ENCODE measurements at regions not wholly inside any gene's neighbourhood (a gene's known extent, or its start where the extent isn't known, plus 50 kb on each side); places are given as distances from the start of the nearest gene placed in this dataset.

GRCh38 chr4:104811727-104812126 is 317.0 kb upstream of the CXXC4 start:
- no peak for DNase-seq

DNA sequence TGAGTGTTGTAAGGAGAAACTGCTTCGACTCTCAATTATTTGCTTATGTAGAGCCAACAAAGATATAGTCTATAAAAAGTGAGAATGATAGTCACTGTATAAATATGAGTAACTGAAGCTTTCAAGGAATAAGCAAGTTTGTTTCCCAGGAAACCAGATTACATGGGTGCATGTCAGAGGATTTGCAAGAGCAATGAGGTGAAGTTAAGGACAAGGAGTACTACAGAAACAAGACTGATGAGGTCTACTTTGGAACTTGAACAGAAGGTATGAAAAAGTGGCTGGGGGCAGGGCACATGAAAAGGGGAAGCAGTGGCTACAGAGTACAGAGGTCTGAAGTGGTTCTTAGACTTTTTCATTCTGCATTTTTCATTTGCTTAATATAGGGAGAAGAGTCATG is 321.0 kb upstream of the CXXC4 start:
- no peak for DNase-seq

GRCh38 chr4:104818579-104818978 is 323.9 kb upstream of the CXXC4 start:
- no peak for DNase-seq

DNA sequence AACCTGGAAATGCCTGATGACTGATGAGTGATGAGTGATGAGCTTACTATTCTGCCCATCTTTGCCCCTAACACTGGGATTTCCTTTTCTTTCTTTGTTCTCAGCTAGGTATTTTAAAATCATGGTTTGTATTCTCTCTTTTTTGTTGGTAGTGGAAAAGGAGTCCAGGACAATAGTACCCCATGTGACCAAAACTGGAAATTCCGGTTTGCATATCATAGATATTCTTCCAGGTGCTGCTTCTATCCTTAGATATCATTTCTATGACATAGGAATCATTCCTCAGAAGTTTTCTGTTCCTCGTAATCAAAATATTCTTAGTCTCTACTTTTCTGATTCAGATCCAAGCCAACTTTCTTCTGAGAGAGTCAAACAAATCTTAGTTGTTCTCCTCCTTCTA is 320.5 kb upstream of the TET2 start:
- no peak for DNase-seq

GRCh38 chr4:104829761-104830160 is 316.9 kb upstream of the TET2 start:
- no peak for DNase-seq

DNA sequence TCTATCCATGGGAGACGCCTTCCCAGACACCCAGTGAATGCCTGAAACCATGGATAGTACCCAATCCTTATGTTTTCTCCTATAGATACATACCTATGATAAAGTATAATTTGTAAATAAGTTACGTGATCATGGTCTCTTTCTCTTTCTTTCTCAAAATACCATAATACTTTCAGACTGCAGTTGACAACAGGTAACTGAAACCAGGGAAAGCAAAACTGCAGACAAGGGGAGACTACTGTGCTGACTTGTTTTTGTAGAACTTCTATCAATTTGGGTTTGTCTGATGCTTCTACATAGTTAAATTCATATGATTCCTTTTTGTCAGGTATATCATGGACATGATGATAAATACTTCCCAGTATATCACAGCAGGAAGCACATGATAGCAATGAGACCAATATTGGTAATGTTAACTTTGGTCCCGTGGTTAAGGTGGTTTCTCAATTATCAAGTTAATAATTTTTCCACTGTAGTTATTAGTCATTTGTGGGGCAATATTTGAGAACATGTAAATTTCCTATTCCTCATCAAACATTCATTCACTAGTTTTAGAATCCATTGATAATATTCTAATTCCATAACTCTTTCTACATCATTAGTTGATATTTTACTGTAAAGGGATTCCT is 298.0 kb upstream of the TET2 start:
- no peak for DNase-seq

GRCh38 chr4:104859601-104860237 is 287.0 kb upstream of the TET2 start:
- no peak for DNase-seq

DNA sequence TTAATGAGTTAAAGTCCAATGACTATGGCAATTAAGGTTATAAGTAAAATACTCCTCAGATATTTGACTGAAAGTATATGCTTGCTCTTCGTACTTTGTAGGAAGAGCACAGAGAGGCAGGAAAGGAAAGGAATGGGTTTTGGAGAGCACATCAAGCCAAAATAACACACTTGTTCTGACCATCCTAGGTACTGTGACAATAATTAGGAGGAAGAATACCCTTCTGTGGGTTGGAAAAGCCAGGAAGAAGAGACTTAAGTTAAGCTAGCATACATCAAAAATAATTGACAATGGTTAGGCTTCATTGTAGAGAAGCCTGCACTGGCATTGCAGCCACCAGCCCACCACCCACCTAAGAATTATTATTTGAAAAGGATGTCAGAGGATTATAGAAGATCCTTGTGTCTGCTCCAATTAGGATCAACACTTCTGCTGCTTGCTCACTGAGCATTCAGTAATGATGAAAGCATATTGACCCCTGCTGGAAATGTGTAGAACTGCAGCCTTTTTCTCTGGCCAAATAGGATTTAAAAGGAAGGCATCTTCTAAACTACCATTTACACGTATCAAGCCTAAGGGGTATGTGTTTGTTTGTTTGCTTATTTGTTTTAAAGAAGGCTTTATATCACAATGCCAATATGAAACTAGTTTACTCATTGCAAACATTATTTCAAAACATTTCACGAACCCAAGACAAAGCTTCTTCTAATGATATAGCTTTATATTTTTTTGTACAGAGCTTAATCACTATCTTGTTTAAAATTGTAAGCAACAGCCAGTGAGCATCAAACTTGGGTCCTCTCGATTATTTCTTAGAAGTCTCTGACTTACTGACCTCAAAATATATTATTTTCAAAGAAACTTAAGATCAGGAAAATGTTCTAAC is 286.2 kb upstream of the TET2 start:
- peak; percentile 59 for DNase-seq

DNA sequence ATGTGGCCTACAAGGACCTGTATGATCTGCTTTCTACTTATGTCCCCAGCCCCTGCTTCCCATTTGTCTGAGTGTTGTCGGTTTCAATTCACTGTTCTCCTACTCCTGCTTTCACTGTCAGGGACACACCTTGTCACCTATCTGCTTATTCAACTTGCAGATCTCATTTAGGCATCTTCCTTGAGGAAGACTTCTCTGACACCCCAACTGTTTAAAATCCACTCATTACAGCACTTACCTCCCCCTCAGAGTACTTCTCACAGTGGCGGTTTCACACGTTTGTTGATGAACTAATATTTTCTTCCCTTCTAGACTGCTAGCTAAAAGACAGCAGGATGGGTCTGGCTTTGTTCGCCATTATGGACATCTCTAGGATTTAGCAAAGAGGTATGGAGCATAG is 279.9 kb upstream of the TET2 start:
- DNase-seq: no peak

DNA sequence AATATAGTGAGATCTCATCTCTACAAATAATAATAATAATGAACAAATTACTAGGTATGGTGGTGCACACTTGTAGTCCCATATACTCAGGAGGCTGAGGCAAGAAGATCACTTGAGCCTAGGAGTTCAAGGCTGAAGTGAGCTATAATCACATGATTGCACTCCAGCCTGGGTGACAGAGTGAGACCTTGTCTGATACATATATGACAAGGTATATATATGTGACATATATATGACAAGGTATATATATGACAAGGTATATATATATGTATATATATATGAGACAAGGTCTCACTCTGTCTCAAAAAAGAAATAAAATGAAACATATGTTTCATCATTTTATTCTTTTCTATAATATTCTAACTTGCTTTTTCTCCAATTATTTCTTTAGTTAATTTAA is 278.1 kb upstream of the TET2 start:
- no peak for DNase-seq

- no peak for DNase-seq
Observed at GRCh38 chr4:104868958-104869357, 277.7 kb upstream of the TET2 start.

DNA sequence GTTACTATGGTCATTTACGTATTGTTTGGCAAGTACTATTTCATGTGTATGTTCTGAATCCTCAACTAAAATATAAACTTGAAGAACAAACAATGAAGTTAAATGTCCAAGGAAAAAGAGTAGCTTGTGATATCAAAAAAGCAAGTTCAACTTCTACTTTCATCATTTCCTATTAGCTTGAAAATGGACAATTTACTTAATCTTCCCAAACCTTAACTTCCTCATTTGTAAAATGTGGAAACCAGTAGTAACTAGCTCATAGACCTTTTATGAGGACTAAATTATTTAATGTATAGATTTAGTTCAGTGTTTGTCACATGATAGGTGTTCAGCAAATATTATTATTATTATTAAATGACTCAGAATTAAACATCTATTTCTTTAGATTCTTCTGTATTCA is 276.8 kb upstream of the TET2 start:
- DNase-seq: no peak

GRCh38 chr4:104870495-104871233 is 276.0 kb upstream of the TET2 start:
- DNase-seq: no peak

DNA sequence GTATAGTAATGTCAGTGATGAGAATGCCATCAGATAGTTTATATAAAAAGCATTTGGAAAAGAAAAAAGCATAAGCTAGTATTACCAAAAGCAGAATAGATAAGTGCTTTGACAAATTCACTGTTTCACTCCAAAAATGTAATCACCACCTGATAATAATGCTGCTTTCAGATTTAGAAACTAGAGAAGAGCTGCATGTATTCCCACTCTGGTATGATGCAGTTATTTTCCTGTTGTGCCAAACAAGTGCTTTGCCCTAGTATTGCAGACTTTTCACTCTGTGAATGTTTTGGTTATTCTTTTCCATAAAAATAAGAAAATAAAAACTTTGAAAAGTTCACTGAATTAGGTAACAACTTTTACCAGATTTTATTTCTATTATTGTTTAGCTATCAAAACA is 267.7 kb upstream of the TET2 start:
- no peak for DNase-seq

GRCh38 chr4:104879367-104879766 is 267.3 kb upstream of the TET2 start:
- no peak for DNase-seq

DNA sequence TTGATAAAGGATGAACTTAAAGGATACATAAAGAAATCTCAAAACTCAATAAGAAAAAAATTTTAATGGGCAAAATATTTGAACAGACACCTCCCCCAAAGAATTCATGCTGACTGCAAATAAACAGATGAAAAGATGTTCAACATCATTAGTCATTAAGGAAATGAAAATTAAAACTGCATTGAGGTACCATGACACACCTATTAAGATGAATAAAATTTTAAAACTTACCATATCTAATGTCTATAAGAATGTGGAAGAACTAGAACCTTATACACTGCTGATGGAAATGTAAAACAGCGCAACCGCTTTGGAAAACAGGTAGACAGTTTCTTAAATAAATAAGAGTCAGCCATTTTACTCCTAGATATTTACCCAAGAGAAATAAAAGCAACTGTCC is 266.8 kb upstream of the TET2 start:
- no peak for DNase-seq

DNA sequence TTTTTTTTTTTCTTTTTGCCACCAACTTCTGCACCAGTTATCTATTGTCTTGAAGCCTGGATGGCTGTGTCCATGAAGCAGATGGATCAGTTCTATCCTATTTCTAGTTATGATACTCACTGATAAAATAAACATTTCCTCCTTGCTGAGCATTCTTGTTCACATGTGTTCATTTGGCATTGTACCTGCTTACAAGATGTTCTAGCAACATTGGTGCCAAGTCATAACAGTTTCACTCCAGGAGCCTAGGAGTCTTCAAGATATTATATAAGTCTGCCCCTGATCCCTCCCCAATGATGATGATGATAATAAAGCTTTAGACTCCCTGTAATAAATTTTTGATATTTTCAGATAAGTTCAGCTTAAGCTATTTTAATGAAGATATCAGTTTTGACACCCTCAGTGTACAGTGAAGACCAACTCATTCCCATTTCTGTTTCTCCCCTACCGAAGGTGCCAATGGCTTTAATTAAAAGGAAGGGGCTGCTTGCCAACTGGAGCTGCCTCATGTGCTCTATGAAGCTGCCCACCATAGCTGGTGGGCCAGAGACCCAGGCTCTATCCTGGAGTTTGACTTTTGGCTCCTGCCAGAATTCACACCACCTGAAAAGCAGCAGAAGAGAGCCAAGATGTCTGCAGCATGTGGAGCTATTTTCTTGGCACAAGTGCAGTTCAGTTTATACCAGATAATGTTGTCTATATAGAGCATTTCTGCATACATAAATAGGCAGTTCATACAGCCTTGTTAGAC is 265.4 kb upstream of the TET2 start:
- no peak for DNase-seq

DNA sequence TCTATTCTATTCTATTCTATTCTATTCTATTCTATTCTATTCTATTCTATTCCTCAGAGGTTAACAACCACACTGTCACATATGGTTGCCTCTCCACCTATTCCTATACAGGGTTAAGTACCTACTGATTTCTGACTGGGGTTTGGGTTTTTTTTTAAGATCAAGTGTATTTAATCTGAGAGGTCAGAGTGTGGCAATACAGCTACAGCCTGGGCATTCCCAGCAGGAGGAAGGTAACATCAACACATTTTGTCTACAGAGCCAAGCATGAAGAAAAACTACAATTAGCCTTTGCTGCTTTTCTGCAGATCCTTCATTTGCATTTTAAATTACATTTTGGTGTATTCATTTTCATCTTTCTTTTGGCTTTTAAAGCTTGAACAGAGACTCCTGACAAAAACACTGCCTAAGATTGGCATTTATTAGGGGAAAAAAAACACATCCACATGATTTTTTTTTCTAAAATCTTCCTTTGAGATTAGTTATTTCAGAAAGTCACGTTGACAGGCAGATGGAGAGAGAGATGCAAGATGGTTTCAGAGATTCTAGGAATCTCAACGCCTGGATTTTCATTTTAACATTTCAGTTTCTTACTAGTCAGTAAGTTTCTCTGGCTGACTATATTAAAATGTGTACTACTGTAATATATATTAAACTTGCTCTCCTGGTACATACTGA is 255.9 kb upstream of the TET2 start:
- DNase-seq: no peak

DNA sequence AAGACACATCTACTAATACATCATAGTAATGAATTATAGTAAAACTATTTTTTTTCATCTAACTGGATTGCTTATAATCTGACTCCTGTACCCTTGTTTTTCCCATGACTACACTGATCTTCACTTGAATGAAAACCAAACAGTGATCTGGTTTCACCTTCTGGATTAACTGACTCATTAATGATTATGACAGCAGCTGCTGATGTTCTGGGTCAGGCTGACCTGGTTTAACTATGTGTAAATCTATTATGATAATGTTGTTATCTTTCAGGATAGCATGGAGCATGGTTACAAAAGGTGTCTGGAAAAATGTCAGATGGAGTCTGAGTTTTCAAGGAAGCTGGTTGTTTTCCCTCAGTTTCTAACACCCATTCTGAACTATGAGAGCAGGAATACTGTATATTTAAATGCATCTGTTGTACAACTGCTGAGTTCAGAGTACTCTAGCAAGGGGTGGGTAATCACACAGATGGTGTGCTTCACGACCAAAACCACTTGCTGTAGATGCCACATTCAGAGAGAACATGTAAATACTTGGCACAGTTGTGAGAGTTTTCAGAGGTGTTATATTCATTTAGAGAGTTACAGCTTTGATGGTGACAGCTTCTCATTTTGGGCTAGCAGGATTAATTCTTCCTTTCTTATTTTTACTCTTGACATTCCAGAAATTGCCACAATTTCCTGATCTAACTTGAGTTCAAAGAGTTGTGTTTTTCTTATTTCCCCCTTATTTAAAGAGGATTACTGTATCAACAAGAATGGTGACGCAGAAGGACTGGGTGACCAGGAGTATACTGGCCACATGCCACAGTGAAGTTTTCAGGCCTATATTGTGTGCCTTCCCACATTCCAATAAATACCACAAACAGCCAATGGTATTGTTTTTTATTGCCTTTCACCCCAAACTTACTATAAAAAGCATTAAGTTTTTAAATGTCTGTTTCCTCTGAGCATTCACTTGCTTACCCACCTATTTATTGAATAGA is 249.7 kb upstream of the TET2 start:
- DNase-seq: no peak

GRCh38 chr4:104899863-104900262 is 246.8 kb upstream of the TET2 start:
- no peak for DNase-seq

DNA sequence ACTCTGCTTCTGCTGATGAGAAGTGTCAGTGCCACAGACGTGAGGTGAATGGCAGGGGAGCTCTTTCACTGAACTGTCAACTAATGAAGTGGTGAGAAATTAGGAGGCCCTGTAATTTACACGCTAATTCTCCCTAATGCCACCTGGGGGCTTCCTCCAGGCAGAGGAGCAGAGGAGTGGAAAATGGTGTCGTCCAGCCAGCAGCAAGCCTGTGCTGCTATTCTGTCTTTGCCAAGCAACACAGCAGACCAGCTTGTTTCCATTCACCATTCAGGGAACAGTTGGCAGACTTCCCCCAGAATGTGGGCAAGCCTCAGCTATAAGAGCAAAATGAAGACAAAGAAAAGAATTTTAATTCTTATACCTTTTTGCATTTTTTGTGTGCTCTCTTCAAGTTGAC is 245.2 kb upstream of the TET2 start:
- no peak for DNase-seq

Measured in stimulated activated CD4-positive, alpha-beta T cell treated with anti-CD3 and anti-CD28 coated beads, Interleukin-4, amount 100 ng/mL, for 24 hours (primary cell).